Lung (tissue), 11 donors: ENCODE measurements at regions not wholly inside any gene's neighbourhood (a gene's known extent, or its start where the extent isn't known, plus 50 kb on each side); places are given as distances from the start of the nearest gene placed in this dataset.

Source experiments
- ATAC-seq: fragments of 200-7000 bp; cut with Tn5 transposase; one replicate; pipeline ENCODE4 v1.9.1; 2020; ENCODE audit warnings: moderate number of reproducible peaks; ENCODE audit not compliant: insufficient read depth, low FRiP score
- DNase-seq, 3 donors: peaks; one replicate each; pipeline ENCODE4 v3.0.0-alpha.2; 2013 to 2017
- H3K27ac ChIP-seq, 2 donors: one replicate each; pipeline ENCODE4 v1.5.1; 2013; ENCODE audit warnings: mild to moderate bottlenecking in 2 of 2, moderate library complexity in 2 of 2, control low read depth in 1 of 2, inconsistent platforms in 1 of 2, low read depth in 1 of 2, low read length in 1 of 2
- H3K27me3 ChIP-seq, 3 donors: one replicate each; pipeline ENCODE4 v1.5.1; 2013; ENCODE audit warnings: low read length in 2 of 3; ENCODE audit not compliant: control insufficient read depth in 3 of 3, insufficient read depth in 3 of 3
- H3K36me3 ChIP-seq, 4 donors: one replicate each; pipeline ENCODE4 v1.5.1; 2013; ENCODE audit warnings: low read length in 4 of 4, mild to moderate bottlenecking in 1 of 4, moderate library complexity in 1 of 4; ENCODE audit not compliant: control insufficient read depth in 4 of 4, insufficient read depth in 4 of 4
- H3K4me1 ChIP-seq, 5 donors: one replicate each; pipeline ENCODE4 v1.5.1; 2013; ENCODE audit warnings: low read length in 5 of 5, mild to moderate bottlenecking in 2 of 5, moderate library complexity in 1 of 5; ENCODE audit not compliant: control insufficient read depth in 5 of 5, insufficient read depth in 5 of 5
- H3K4me3 ChIP-seq: one replicate; pipeline ENCODE4 v1.5.1; 2013; ENCODE audit warnings: mild to moderate bottlenecking, control low read depth, moderate library complexity
- H3K9ac ChIP-seq, 2 donors: one replicate each; pipeline ENCODE4 v1.5.1; 2013; ENCODE audit warnings: low read length in 2 of 2, control low read depth in 1 of 2; ENCODE audit not compliant: insufficient read depth in 1 of 2
- H3K9me3 ChIP-seq, 4 donors: one replicate each; pipeline ENCODE4 v1.5.1; 2013; ENCODE audit warnings: low read length in 3 of 4, mild to moderate bottlenecking in 1 of 4, moderate library complexity in 1 of 4; ENCODE audit not compliant: control insufficient read depth in 4 of 4, insufficient read depth in 3 of 4
- WGBS, 2 donors: extraction: QIAGEN DNeasy Blood & Tissue Kit; methylation state at CpG; one replicate each; pipeline ENCODE4 v1.1.7; 2013; 5-methylcytosine and 5-hydroxymethylcytosine counted together
- TF ChIP-seq, protein P1 (sequence below): IDR thresholded peaks from 2 replicates; pipeline ENCODE4 v1.5.1; 2012; ENCODE audit warnings: mild to moderate bottlenecking; ENCODE audit errors: control extremely low read depth, extremely low read depth
- donor health status: control.
- donor health status: control.
- donor health status: Bipolar disorder and iron deficiency.
- donor health status: healthy.
- donor health status: DM: yes; HTN: yes; CAD: no.

DNA sequence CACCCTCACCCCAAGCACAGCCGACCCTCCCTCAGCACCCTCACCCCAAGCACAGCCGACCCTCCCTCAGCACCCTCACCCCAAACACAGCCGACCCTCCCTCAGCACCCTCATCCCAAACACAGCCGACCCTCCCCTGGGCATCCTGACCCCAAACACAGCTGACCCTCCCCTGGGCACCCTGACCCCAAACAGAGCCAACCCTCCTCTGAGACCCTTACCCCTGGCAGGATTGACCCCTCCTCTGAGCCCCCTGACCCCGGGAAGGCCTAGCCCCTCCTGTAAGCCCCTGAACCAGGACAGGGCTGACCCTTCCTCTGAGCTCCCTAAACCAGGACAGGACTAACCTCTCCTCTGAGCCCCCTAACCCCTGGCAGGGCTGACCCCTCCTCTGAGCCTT, 84.4 kb upstream of the RAB6C start:
- Histone ChIP-seq H3K9me3 (no peaks in the 10 kb centered on the region), H3K4me1 (no peaks in the 10 kb centered on the region), H3K4me3 (no peak overlapping the region), H3K27me3 (no peaks in the 10 kb centered on the region), H3K9ac (no peak overlapping the region), H3K27ac (no peak overlapping the region), H3K36me3 (no peaks in the 10 kb centered on the region)
- WGBS, 2 donors: 80 to 95% methylated on average over 5 of the region's 5 CpGs
- ATAC-seq (no peak), DNase-seq (no peak)
- TF ChIP-seq, protein P1, sequence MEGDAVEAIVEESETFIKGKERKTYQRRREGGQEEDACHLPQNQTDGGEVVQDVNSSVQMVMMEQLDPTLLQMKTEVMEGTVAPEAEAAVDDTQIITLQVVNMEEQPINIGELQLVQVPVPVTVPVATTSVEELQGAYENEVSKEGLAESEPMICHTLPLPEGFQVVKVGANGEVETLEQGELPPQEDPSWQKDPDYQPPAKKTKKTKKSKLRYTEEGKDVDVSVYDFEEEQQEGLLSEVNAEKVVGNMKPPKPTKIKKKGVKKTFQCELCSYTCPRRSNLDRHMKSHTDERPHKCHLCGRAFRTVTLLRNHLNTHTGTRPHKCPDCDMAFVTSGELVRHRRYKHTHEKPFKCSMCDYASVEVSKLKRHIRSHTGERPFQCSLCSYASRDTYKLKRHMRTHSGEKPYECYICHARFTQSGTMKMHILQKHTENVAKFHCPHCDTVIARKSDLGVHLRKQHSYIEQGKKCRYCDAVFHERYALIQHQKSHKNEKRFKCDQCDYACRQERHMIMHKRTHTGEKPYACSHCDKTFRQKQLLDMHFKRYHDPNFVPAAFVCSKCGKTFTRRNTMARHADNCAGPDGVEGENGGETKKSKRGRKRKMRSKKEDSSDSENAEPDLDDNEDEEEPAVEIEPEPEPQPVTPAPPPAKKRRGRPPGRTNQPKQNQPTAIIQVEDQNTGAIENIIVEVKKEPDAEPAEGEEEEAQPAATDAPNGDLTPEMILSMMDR: no peak

GRCh38 chr2:129895526-129896082, 83.9 kb upstream of the RAB6C start:
- no peak for DNase-seq
- WGBS, 2 donors: 91 to 97% methylated on average over 2 of the region's 2 CpGs
- H3K9me3 ChIP-seq: no peaks in the 10 kb centered on the region
- no peak overlapping the region for H3K4me3 ChIP-seq
- H3K4me1 ChIP-seq: no peaks in the 10 kb centered on the region
- TF ChIP-seq, protein P1: no peak
- H3K9ac ChIP-seq: no peak overlapping the region
- H3K27me3 ChIP-seq: no peaks in the 10 kb centered on the region
- H3K36me3 ChIP-seq: no peaks in the 10 kb centered on the region
- no peak for ATAC-seq
- H3K27ac ChIP-seq: no peak overlapping the region

DNA sequence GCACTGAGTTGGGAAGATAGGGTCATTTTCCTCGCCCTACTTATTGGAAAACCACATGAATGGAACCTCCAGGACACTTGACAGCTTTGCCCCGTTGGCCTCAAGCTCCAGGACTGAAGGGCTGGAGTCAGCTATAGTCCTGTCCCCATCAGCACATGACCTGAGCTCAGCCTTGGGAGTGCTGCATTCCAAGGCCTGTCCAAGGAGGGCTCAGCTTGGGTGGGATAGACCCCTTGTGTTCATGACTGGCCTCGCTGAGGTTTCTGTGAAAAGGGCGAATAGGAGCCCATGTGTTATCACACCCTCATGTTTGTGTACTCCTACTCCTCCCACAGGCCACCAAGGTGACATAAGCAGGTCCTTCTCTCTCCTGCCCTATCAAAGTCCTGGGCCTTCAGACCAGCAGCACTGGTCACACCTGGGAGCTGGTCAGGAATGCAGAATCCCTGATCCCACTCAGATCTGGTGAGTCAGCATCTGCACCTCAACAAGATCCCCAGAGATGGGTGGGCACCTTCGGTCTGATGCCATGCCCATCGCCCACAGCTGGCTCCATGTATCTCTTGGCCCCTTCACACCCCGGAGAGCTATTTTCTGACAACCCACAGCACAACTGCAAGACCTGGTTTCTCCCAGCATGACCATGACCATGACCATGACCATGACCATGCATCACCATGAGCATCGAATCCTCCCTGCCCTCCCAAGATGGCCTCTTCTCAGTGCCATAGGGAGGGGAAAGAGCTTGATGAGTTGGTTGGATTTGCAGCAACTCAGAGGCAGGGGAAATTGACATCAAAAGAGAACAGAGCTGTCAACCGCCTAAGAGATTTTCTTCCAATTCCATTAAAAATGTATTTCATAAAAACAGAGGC, 83.0 kb upstream of the RAB6C start:
- ATAC-seq (no peak), DNase-seq (no peak)
- Histone ChIP-seq H3K9ac (no peak overlapping the region), H3K9me3 (no peaks in the 10 kb centered on the region), H3K27me3 (no peaks in the 10 kb centered on the region), H3K36me3 (no peaks in the 10 kb centered on the region), H3K4me3 (no peak overlapping the region), H3K4me1 (no peaks in the 10 kb centered on the region), H3K27ac (no peak overlapping the region)
- TF ChIP-seq, protein P1: no peak
- 80 to 86% methylated on average over 9 of the region's 9 CpGs for WGBS, 2 donors
